Right ventricle myocardium inferior (tissue), 1 donor: ENCODE measurements at regions not wholly inside any gene's neighbourhood (a gene's known extent, or its start where the extent isn't known, plus 50 kb on each side); places are given as distances from the start of the nearest gene placed in this dataset.

Experiments
- ATAC-seq: fragments of 200-7000 bp; cut with Tn5 transposase; one replicate; pipeline ENCODE4 v1.9.1; 2020; ENCODE audit warnings: mild to moderate bottlenecking, moderate library complexity
- DNase-seq: peaks from one replicate; pipeline ENCODE4 v3.0.0; 2021; ENCODE audit errors: missing footprints
- intact Hi-C: fragments of 100-400 bp; cut with DNase I; formaldehyde crosslinking; loops from one replicate; pipeline ENCODE4 v1.11.0; 2022
- donor health status: DM: no; HTN: yes; CAD: no; lungs with severe emphysema.

- no peak for DNase-seq
- intact Hi-C loops: no loop called here
- no peak for ATAC-seq
These were observed 273.8 kb downstream of the SAMD5 start for GRCh38 chr6:147782302-147782701.

GRCh38 chr6:147784371-147784770 lies 275.9 kb downstream of the SAMD5 start:
- ATAC-seq: no peak
- intact Hi-C loops: no loop called here

GRCh38 chr6:147787417-147787816 lies 278.9 kb downstream of the SAMD5 start:
- intact Hi-C loops: no loop called here
- ATAC-seq: no peak

More at GRCh38 chr6:147784371-147784770, 275.9 kb downstream of the SAMD5 start:
- DNase-seq: no peak

GRCh38 chr6:147789430-147789947 lies 281.0 kb downstream of the SAMD5 start:
- intact Hi-C loops: no loop called here
- DNase-seq (no peak), ATAC-seq (no peak)

More at GRCh38 chr6:147787417-147787816, 278.9 kb downstream of the SAMD5 start:
- no peak for DNase-seq

- intact Hi-C loops: no loop called here
- DNase-seq (no peak), ATAC-seq (no peak)
These were observed 285.6 kb downstream of the SAMD5 start for GRCh38 chr6:147793871-147794643.

- DNase-seq (no peak), ATAC-seq (no peak)
- intact Hi-C loops: no loop called here
These were observed 294.0 kb downstream of the SAMD5 start for GRCh38 chr6:147802459-147802858.

- intact Hi-C loops: no loop called here
- no peak for DNase-seq
- no peak for ATAC-seq
These were observed 296.7 kb downstream of the SAMD5 start for GRCh38 chr6:147805155-147805554.

- intact Hi-C loops: no loop called here
- DNase-seq (no peak), ATAC-seq (no peak)
These were observed 298.2 kb downstream of the SAMD5 start for GRCh38 chr6:147806697-147807096.

GRCh38 chr6:147808640-147809039 lies 300.1 kb downstream of the SAMD5 start:
- ATAC-seq: no peak
- intact Hi-C loops: no loop called here
- no peak for DNase-seq

- no peak for ATAC-seq
- no peak for DNase-seq
- intact Hi-C loops: no loop called here
These were observed 303.6 kb downstream of the SAMD5 start for GRCh38 chr6:147811913-147812629.

GRCh38 chr6:147817042-147817689 lies 308.7 kb downstream of the SAMD5 start:
- DNase-seq: no peak
- intact Hi-C loops: no loop called here
- ATAC-seq: no peak

- no peak for ATAC-seq
- DNase-seq: no peak
- intact Hi-C loops: no loop called here
These were observed 312.0 kb downstream of the SAMD5 start for GRCh38 chr6:147820520-147820919.

GRCh38 chr6:147821295-147821897 lies 312.9 kb downstream of the SAMD5 start:
- ATAC-seq (no peak), DNase-seq (no peak)
- intact Hi-C loops: no loop called here

- DNase-seq: no peak
- ATAC-seq: no peak
- intact Hi-C loops: no loop called here
These were observed 315.4 kb downstream of the SAMD5 start for GRCh38 chr6:147823936-147824335.

GRCh38 chr6:147825848-147826247 lies 317.4 kb downstream of the SAMD5 start:
- ATAC-seq (no peak), DNase-seq (no peak)
- intact Hi-C loops: no loop called here

GRCh38 chr6:147826698-147827097 lies 318.2 kb downstream of the SAMD5 start:
- DNase-seq: no peak
- ATAC-seq: no peak
- intact Hi-C loops: no loop called here

GRCh38 chr6:147829418-147829817 lies 320.9 kb downstream of the SAMD5 start:
- intact Hi-C loops: no loop called here
- ATAC-seq (no peak), DNase-seq (no peak)

GRCh38 chr6:147829835-147830234 lies 321.3 kb downstream of the SAMD5 start:
- ATAC-seq: no peak
- intact Hi-C loops: no loop called here

GRCh38 chr6:147831356-147831755 lies 322.9 kb downstream of the SAMD5 start:
- intact Hi-C loops: no loop called here
- ATAC-seq (no peak), DNase-seq (no peak)

More at GRCh38 chr6:147829835-147830234, 321.3 kb downstream of the SAMD5 start:
- no peak for DNase-seq
